NCI-H2196 (cell line): ENCODE measurements at regions not wholly inside any gene's neighbourhood (a gene's known extent, or its start where the extent isn't known, plus 50 kb on each side); places are given as distances from the start of the nearest gene placed in this dataset.

ENCODE experiments used
- DNase-seq: peaks from one replicate; lab custom pipeline; 2025; ENCODE audit not compliant: unreplicated experiment; lab: John Stamatoyannopoulos, UW

DNA sequence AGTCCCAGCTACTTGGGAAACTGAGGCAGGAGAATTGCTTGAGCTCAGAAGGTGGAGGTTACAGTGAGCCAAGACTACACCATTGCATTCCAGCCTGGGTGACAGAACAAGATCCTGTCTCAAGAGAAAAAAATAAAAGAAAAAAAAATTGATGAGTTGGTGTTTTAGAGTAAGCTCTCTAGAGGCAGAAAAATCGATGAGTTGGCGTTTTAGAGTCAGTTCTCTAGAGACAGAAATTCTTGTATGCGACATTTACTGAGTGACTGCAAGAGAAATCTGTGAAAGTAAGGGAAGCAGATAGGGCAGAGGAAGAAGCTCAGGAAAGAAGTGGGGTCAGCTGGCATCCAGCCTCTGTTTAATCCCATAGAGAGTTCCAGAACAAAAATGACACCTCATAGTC lies 298.7 kb upstream of the ARRDC4 start:
- no peak for DNase-seq

DNA sequence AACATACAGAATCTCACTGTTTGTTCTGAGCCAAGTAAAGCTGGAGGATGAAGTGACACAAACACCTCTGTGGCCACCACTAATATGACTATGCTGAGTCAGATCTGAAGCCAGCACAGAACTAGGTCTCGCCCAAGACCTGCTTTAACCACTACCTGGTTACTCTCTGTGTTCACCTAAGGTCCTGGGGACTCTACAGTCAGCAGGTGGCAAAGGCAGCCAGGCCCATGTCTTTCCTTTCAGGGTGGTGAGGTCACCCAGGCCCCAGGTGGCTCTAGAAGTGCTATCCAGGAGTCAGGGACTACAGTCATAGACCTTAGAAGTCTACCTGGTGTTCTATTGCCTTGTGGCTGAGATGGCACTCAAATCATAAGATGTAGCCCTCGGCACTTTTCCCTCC lies 287.9 kb upstream of the ARRDC4 start:
- no peak for DNase-seq

DNA sequence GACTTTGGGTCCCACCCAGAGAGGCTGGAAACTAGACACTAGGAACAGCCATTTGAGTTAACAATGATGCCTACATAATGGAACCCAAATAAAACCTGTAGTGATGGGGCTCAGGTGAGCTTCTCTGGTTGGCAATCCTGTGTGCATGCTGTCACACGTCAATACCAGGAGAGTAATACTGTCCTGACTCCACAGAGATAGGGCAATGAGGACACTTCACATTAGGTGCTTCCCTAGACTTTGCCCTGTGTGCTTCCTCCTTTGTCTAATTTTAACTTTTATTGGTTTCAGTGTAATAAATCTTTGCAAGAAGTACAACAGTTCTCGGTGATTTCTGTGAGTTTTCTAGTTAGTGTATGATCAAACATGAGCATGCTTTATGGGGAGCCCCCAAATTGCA lies 281.8 kb upstream of the ARRDC4 start:
- DNase-seq, result no peak

DNA sequence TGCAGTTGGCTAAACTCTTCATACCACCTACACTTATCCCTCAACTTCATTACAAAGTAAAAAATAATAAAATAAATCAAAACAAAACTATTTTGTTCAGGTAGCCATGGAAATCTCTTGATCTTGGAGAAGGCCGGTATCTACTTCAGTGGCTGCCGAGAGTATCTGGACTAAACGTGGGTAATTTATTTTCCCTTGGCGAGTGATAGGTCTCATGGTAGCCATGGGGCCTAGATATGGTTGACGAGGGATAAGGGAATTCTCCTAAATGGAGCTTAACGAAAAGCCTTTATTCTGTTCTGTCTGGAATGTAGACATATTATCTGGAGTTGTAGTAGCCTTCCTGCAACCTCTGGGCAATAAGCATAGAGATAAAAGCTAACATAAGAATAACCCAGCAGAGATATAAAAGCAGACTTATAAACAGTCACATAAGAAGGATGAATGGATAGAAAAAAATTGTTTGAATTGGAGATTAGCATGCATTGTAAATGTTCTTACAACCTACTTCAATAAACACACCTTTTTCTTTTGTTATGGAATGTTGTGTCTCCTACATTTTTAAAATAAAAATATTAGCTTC lies 281.3 kb upstream of the ARRDC4 start:
- DNase-seq, result no peak

DNA sequence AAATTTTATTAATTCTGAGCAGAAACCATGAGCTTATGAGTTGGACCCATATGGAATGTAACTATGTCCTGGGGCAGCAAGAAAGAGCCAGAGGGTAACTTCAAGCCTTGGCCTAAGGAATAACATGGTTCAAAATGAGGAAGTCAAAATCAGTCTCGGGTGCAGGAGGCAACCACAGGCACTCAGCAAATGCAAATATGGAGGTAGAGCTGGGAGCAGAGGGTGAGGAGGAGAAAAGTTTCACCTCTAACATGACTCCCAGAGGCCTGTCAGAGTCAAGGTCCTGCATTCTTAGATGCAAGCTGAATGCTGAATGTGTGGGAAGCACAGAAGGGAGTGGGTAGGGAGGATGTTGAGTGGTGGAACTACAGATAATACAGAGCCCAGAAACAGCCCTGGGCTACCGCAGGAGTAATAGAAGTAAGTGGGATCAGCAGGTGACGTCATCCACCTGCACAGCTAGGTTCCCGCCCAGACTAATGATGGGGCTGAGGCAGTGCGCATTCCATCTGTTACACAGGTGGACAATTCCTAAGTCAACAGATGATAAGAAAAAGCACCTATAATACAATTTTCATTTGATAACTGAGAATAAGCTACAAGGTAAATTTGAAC lies 279.8 kb upstream of the ARRDC4 start:
- DNase-seq, result no peak

DNA sequence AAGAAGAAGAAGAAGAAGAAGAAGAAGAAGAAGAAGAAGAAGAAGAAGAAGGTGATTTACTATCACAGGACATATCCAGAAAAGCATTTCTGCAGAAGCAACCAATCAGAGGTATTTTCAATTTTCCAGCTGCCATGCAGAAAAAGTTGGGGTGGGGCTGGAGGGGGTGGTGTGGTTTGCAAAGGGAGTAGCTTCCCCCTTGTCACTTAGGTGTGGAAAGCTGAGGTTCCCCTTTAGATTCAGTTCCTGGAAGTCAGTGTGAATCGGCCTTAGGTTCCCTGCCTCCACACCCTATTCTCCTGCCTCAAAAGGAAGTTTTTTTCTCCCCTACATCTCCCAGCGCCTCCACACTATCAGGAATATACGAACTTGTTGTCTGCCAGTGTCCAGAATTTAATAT lies 276.7 kb upstream of the ARRDC4 start:
- DNase-seq, result no peak

DNA sequence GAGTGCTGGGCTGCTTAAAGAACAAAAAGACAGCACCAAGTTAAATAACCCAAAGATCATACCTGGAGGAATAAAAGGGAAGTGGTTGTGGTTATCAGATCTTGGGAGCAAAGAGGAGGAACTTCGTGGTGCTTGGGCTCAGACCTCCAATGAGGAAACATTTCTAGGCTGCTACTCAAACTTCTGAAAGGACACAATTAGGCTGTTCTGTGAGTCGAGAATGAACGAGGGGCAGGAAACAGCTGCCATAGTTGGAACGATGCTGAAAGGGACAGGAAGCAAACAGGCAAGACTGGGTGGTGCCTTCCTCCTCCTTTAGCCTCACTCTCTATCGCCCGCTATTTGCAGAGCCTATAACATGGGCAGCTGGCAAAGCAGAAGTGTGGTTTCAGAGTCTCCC lies 276.3 kb upstream of the ARRDC4 start:
- no peak for DNase-seq

DNA sequence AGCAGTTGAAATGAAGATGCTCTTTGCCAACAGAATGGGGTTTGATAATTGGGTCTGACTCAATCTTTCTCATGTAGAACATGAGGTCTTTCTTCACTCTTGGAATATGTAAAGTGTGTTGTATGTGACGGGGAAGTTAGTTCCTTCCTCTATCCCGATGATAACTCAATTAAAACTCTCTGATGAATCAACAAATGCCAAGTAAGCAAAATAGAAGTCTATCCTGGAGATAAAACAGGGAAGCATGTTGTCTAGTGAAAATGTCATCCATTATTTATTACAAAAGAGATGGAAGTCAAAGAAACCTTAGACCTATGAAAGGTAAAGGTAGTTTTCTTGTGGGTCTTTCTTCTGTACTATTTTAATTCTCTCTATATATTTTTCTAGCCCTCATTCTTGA lies 274.2 kb upstream of the ARRDC4 start:
- no peak for DNase-seq

DNA sequence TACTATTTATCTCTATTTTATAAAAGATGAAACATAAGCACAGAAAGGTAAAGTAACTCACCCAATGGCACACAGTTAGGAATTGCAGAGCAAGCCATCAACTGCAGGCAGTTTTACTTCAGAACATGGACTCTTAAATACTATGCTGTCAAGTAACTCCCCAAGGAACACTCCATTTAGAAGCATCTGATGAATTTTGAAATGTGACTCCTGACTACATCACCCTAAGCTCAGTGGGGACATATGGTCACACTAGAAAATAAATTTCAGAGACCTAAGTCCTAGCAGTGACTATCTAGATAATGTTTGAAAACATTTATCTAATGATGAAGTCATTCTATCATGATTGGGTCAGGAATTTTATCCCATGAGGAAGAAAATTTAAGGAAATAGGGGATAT lies 272.8 kb upstream of the ARRDC4 start:
- no peak for DNase-seq

DNA sequence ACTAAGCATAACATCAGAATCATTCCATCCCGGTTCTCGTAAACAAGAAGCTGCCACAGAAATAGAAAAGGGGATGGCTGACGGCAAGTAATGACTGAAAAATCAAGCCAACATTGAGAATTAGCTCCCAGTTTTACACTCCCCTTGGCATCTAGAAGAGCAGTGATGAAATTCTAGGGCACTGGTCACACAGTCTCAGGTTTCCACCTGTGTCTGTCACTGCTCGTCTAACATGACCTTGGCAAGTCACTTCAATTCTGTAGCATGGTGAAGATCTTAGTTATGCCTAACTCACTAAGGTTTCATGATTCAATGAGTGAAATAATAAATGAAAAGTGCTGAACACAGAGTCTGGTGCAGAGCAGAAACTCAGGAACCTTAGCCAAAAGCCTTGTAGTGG lies 272.3 kb upstream of the ARRDC4 start:
- DNase-seq, result no peak

DNA sequence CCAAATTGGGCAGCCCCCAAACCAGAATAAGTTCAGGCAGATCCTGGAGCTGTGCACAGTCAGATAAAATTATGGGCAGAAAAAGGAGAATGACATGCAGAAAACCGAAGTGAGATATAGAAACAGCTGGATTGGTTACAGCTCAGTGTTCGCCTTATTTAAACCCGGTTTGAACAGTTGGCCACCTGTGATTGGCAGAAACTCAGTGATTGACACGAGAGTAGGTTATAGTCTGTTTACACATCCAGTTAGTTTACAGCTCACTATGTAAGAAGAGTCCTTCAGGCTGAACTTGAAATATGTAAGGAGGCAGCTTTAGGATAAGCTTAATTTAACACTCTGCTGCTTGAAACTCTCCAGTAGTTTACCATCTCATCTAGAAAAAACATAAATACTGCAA lies 271.6 kb upstream of the ARRDC4 start:
- DNase-seq, result no peak

DNA sequence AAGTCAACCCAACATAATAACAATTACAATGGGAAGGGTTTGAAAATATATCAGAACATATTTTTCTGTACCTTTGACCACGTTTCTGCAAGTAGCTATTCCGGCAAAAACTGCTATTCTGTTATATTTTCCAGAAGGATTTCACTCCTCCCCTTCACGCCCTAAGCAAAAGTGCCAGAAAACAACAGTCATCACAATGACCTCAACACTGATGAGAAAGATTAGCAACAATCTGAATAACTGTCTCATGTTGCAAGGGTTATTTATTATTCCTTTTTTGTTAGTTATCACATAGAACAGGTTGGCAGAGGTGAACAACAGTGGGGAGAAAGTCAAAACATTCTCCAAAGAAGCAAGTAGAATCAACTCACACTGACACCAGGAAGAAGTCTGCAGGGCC lies 269.4 kb upstream of the ARRDC4 start:
- DNase-seq, result no peak

DNA sequence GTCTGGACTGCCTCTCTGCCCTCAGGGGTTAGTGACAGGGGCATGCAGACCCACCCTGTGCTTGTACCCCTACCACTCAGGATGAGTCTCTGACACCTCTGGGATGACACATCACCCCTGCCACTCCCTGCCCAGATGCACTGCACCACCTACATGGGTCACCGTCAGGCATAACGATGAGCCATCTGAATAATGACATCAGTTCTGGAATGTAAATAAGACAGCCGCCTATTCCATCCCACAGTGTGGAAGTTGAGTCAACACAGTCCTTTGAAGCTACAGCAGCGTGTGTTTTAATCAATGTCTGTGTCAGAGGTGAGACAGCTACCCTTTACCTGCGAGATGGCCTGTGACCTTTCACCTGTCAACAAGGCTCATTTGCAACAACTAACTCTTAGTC lies 268.7 kb upstream of the ARRDC4 start:
- no peak for DNase-seq

DNA sequence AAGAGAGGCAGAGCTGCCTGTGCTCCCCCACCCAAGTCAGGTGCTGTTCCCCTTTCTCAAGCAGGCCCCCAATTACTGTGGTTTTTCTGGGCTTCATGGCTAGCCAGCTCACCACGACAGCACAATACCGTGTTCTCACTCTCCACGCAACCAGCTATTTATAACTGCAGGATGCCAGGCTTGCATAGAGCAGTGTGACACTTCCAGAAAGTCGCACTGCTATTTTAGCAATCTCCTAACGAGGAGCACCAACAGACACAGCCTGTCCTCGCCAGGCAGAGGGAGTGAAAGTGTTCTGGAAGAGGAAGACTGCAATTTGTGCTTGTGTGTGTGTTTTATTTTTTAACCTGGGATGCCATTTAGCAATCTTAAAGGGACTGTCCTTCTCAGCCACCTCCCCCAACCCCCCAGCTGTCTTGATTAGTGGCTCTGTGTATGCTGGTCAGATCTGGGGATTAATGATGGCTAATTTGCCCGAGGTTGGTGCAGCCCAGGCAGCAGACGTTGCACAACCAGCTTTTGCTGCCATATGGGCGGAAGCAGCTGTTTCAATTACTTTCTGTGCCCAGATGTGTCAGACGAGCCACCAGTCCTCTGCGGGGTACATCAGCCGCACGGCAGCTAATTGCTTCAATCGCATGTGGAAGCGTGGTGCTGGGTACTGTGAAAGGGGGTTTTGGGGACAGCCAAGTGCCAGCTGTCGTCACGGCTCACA lies 268.0 kb upstream of the ARRDC4 start:
- DNase-seq, result no peak

DNA sequence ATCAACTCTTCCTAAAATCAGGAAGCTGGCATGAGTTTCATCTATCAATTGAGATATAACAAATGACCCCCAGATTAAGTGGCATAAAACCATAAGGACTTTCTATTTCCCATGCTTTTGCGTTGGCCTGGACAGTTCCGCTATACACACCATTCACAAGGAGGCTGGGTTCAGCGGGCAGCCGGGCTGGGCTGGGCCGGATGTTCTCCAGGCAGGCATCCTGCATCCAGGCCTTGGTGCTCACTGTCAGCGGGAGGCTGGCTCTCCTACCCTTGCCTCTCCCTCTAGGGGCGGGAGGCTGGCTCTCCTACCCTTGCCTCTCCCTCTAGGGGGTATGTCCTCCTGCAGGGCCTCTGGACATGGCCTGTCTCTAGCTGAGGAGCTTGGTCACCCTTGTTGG lies 266.0 kb upstream of the ARRDC4 start:
- DNase-seq, result no peak

DNA sequence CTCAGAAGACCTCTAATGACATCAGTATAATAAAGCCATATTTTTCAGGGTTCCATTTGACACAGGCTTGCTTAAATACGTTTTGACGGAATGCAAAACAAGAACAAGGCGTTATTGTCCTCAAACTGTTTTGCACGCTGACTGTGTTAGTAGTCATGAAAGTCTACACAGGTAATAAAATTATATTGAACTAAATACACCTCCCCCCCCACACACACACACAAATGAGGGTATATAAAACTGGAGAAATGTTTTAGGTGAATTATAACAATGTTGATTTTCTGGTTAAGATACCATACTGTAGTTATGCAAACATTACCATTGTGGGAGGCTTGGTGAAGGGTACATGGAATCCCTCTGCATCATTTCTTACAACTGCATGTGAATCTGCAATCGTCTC lies 257.1 kb upstream of the ARRDC4 start:
- DNase-seq, result no peak

DNA sequence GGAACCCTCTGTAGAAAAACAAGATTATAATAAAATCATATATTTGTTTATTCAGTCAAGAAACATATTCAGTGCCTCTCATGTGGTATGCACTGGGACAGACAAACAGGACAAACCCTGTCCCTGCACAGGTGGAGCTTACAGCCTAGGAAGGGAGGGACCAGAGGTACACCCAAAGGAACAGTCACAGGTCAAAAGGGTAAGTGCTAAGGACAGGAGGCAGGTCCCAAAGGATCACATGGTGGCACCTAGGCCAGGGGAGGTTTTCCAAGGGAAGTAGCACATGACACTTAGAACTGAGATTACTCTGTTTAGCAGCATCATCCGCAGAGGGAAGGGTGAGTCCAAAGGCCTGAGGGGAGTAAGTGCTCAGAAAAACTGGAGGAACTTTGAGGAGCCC lies 254.4 kb upstream of the ARRDC4 start:
- no peak for DNase-seq

DNA sequence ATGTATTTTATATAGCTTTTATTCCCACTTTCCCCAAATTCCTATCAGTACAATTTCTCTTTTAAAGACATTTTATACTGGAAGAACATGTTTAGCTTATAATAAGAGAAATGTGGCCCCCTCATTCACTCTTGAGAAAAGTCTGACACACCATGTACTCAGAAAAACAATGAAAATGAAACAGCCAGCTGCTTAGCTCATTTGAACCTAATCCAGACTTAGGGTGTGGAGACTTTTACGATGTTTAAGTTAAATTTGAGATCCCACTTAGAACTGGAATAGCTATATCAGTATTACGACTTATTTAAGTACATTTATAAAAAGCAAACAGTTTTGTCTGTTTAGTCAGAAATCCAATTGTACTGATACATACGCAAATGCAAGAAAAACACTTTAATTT lies 252.3 kb upstream of the ARRDC4 start:
- DNase-seq, result no peak

DNA sequence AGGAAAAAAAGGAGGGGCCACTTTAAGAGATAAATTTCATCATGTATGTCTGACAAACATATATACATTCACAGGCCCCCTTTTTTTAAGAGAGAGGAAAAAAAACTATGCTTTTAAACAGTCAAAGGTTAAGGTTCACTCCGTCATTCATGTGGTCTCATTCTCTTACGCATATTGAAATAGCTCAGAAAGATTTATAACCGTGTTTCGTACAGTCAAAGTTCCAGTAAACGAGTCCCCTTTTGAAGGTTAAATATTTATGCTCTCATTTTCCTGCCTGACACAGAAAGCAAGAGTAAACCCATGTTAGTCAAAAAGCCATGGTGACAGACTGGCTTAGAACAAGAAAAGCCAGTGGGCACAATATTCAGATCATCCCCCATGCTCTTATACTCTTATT lies 248.0 kb upstream of the ARRDC4 start:
- no peak for DNase-seq

DNA sequence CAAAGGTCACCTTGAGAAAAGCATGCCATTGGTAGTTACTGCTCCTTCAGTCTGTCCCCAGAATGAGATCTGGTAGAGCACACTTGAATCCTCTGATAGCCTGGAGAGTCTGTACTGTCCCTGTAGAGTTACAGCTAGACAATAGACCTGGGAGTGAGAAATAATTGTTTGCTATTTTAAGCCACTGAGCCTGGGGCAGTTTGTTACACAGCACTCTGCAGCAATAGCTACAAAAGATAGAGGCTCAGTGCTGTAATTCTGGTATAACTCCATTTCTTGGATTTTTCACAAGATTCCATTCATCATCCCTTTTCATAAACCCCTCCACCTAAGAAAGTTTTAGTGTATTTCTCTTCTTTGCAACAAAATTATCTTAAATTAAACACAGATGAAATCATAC lies 242.7 kb upstream of the ARRDC4 start:
- DNase-seq, result no peak

DNA sequence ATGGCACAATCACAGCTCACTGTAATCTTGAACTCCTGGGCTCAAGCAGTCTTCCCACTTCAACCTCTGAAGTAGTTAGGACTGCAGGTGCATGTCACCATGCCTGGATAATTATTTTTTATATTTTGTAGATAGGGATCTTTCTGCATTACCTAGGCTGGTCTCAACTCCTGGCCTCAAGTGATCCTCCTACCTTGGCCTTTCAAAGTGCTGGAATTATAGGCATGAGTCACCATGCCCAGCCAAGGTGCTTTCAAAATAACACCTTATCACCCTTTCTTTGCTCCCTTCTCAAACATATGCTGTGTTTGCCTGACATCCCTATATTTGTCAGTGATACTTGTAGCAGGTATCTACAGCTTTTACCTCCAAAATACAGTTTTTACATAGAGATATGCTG lies 242.0 kb upstream of the ARRDC4 start:
- no peak for DNase-seq

DNA sequence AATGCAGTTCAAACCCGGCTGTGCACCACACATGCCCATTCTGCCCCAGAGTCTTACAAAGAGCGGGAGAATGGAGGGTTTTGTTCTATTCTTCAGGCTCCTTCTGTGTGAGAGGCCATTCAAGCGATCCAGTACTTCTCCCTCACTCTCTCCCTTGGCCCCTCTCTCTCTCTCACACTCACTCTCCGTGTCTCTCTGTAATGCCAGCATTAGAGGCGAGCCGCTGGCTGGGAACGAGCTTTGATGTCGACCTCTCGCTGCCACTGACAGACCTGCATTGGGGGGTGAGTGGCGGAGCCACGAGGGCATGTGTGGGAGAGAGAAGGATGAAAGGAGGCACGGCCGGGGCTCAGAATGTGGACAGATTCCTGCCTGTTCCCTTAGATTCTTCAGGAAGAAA lies 231.7 kb upstream of the ARRDC4 start:
- DNase-seq, result no peak

DNA sequence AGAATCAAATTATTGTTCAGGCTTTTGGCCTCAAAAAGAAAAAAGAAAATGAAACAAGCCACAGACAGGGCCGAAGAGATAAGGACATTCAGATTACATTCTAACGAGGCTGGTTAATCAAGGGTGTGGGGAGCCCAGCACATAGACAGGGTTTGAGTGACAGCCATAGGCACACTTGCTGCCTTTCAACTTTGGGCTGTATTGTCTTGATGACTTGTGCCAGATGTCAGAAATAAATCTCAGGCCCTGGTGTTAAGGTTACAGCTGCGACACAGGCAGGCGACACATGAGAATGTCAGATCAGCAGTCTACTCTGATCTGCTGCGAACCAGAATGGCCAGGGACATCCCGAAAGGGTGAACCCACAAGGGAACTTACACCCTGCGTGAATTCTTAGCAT lies 231.2 kb upstream of the ARRDC4 start:
- no peak for DNase-seq
